GM06990 (cell line): ENCODE measurements at regions not wholly inside any gene's neighbourhood (a gene's known extent, or its start where the extent isn't known, plus 50 kb on each side); places are given as distances from the start of the nearest gene placed in this dataset.

Experiments used
- DNase-seq: peaks from one replicate; pipeline ENCODE4 v3.0.0-alpha.2; 2011; ENCODE audit not compliant: insufficient read length; ENCODE audit errors: extremely low read depth
- H3K27me3 ChIP-seq: replicated peaks from 2 replicates; pipeline ENCODE4 v1.6.0; 2011; ENCODE audit warnings: low read length; ENCODE audit not compliant: control insufficient read depth, insufficient read depth
- H3K36me3 ChIP-seq: 2 replicates; pipeline ENCODE4 v1.5.1; 2011; ENCODE audit warnings: low read length; ENCODE audit not compliant: control insufficient read depth, insufficient read depth
- H3K4me3 ChIP-seq: replicated peaks from 2 replicates; pipeline ENCODE4 v1.5.1; 2011; ENCODE audit warnings: low read depth, mild to moderate bottlenecking, control low read depth, low read length
- TF ChIP-seq, protein P1 (sequence below): IDR thresholded peaks from 2 replicates; pipeline ENCODE4 v1.5.1; 2011; ENCODE audit warnings: low read length, control low read depth, mild to moderate bottlenecking, inconsistent platforms; ENCODE audit not compliant: insufficient read depth, poor library complexity, severe bottlenecking

DNA sequence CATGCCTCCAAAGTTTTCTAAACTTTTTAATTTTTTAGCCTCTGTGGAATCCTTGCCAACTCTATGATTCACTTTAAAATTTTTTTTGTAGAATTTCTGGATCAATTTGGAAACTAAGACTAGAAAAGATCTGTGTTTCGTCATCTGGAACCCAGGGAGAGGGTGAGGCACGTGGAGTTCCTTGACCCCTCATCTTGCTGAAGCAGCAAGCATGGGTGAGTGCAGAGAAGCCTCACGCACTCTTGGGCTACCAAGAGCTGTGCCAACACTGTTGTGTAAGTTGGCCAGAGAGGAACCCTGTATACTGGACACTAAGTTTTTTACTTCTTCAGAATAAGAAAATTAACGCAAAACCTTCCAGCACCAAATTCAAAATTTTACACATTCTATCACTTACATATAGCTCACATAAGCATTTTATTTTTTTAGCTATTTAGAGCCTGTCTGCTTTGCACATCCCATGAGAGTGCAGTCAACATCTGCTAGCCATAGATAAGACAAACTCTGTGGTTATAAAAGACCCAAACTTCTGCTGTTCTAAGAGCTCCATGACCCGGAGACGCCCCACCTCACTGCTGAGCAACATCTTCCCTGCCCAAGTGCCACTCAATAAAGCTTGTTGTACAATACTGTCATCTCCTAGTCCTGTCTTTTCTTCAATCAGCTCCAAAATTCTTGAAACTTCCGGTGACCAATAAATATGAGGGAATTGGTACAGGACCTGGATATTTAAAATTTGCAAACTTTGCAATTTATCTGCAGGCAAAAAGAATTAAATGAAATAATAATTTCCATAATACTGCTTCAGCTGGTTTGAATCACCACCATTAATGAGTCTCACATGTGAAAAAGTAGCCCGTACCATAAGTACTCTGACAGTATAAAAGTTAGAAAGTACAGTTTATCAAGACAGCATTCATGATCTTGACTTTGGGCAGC, 69.7 kb upstream of the ADCY2 start:
- H3K36me3 ChIP-seq, result no peaks in the 10 kb centered on the region
- TF ChIP-seq, protein P1, sequence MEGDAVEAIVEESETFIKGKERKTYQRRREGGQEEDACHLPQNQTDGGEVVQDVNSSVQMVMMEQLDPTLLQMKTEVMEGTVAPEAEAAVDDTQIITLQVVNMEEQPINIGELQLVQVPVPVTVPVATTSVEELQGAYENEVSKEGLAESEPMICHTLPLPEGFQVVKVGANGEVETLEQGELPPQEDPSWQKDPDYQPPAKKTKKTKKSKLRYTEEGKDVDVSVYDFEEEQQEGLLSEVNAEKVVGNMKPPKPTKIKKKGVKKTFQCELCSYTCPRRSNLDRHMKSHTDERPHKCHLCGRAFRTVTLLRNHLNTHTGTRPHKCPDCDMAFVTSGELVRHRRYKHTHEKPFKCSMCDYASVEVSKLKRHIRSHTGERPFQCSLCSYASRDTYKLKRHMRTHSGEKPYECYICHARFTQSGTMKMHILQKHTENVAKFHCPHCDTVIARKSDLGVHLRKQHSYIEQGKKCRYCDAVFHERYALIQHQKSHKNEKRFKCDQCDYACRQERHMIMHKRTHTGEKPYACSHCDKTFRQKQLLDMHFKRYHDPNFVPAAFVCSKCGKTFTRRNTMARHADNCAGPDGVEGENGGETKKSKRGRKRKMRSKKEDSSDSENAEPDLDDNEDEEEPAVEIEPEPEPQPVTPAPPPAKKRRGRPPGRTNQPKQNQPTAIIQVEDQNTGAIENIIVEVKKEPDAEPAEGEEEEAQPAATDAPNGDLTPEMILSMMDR, result no peak
- no peak for DNase-seq
- no peaks in the 10 kb centered on the region for H3K27me3 ChIP-seq
- H3K4me3 ChIP-seq, result no peak overlapping the region

DNA sequence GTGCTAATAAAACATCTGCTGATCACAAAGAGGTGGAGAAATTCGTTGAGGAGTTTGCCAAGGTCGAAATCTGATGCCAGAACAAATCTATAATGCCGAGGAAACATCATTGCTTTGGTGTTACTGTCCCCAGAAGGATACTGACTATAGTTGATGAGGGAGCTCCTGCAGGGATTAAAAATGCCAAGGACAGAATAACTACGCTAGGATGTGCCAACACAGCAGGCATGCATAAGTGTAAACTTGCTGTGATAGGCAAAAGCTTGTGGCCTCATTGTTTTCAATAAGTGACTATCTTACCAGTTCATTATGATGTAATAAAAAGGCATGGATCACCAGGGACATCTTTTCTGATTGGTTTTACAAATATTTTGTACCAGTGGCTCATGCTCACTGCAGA, 66.8 kb upstream of the ADCY2 start:
- no peak for DNase-seq
- Histone ChIP-seq H3K27me3 (no peaks in the 10 kb centered on the region), H3K4me3 (no peak overlapping the region), H3K36me3 (no peaks in the 10 kb centered on the region)
- TF ChIP-seq, protein P1, result no peak

DNA sequence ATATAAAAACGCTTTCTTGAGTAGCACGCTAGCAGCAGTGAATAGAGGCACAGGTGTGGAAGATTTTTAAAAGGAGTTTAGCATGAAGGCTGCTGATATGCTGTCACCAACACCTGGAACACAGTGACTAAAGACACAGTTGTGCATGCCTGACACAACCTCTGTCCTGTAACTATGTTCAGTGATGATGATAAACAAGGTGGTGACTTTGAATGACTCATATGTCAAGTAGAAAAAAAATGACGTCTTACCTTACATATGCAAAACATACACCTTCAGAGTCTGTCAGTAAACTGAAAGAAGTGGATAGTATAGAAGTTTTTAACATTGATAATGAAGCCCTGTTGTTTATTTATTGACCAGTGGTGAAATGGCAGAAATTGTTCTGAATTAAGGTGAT, 66.2 kb upstream of the ADCY2 start:
- DNase-seq, result no peak
- Histone ChIP-seq H3K27me3 (no peaks in the 10 kb centered on the region), H3K4me3 (no peak overlapping the region), H3K36me3 (no peaks in the 10 kb centered on the region)
- TF ChIP-seq, protein P1, result no peak

DNA sequence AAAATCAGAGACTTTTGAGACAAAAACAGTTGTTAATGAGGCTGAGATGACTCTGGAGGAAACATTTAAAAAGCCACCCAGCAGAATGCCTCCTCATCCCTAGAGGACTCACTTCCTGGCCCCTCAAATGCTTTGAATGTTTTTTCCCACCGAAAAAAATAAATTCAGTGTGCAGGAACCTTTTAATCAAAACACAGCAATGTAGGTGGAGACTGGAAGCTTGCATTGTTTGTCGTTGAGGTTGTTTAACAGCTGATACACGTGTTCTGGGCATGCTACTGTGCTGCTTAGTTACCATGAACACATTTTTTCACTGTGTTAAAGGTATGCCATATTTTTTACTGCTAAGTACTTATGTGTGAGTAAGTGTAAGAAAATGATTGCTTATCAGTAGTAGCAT, 65.7 kb upstream of the ADCY2 start:
- H3K4me3 ChIP-seq, result no peak overlapping the region
- no peak for DNase-seq
- TF ChIP-seq, protein P1, result no peak
- H3K36me3 ChIP-seq, result no peaks in the 10 kb centered on the region
- H3K27me3 ChIP-seq, result no peaks in the 10 kb centered on the region

DNA sequence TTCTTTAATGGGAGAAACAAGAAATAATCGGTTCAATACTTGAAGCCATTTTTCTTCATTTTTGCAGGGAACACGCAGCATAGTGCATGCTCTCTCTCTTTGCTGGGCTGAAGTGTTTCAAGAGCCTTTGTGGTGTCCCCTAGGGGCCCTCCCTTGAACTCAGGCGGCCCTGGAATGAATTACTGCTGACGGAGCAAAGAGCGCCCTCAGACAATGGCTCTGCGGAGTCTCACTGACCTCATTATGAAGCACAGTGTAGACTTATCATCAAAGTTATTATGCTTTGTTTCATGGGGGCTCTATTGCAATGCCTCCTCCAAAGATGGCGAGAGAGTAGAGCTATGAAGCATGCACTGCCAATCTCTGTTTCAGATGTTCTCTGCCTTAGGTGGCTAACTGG, 64.8 kb upstream of the ADCY2 start:
- Histone ChIP-seq H3K36me3 (no peaks in the 10 kb centered on the region), H3K27me3 (no peaks in the 10 kb centered on the region), H3K4me3 (no peak overlapping the region)
- DNase-seq, result no peak
- TF ChIP-seq, protein P1, result no peak
